SK-N-SH treated with all-trans-retinoic acid at 6 μM for 48 hours (cell line): ENCODE measurements at regions not wholly inside any gene's neighbourhood (a gene's known extent, or its start where the extent isn't known, plus 50 kb on each side); places are given as distances from the start of the nearest gene placed in this dataset.

Experiments used
- ATAC-seq: fragments of 200-7000 bp; cut with Tn5 transposase; 3 replicates; pipeline ENCODE4 v1.9.1; 2020; ENCODE audit warnings: mild to moderate bottlenecking, moderate library complexity
- ARNTL ChIP-seq: fragments of 450-650 bp; formaldehyde crosslinking; IDR thresholded peaks from 2 replicates; pipeline ENCODE4 v1.5.0; 2020; ENCODE audit warnings: low read depth, mild to moderate bottlenecking, moderate library complexity, borderline replicate concordance
- BACH2 ChIP-seq: fragments of 250-450 bp; sonication (Bioruptor Pico); IDR thresholded peaks from 2 replicates; pipeline ENCODE4 v1.9.0; 2021; ENCODE audit warnings: mild to moderate bottlenecking, borderline replicate concordance
- CSDC2 ChIP-seq: fragments of 250-450 bp; sonication (Bioruptor Pico); IDR thresholded peaks from 2 replicates; pipeline ENCODE4 v1.5.0; 2020; ENCODE audit warnings: mild to moderate bottlenecking, moderate library complexity
- CSRNP3 ChIP-seq: fragments of 250-450 bp; sonication (Bioruptor Pico); IDR thresholded peaks from 2 replicates; pipeline ENCODE4 v1.5.1; 2021; ENCODE audit warnings: mild to moderate bottlenecking, moderate library complexity
- ESRRG ChIP-seq: fragments of 250-450 bp; sonication (Bioruptor Pico); IDR thresholded peaks from 2 replicates; pipeline ENCODE4 v1.6.1; 2021; ENCODE audit warnings: mild to moderate bottlenecking
- GLIS3 ChIP-seq: fragments of 250-450 bp; sonication (Bioruptor Pico); IDR thresholded peaks from 2 replicates; pipeline ENCODE4 v1.5.0; 2020; ENCODE audit warnings: mild to moderate bottlenecking, moderate library complexity
- ISL1 ChIP-seq: fragments of 250-450 bp; sonication (Bioruptor Pico); IDR thresholded peaks from 2 replicates; pipeline ENCODE4 v2.1.2; 2022; ENCODE audit warnings: mild to moderate bottlenecking, moderate library complexity
- OSR1 ChIP-seq: fragments of 250-450 bp; sonication (Bioruptor Pico); IDR thresholded peaks from 2 replicates; pipeline ENCODE4 v1.8.0; 2022; ENCODE audit warnings: moderate library complexity, mild to moderate bottlenecking, inconsistent platforms
- PPARA ChIP-seq: fragments of 250-450 bp; sonication (Bioruptor Pico); IDR thresholded peaks from 2 replicates; pipeline ENCODE4 v1.5.0; 2020; ENCODE audit warnings: mild to moderate bottlenecking, borderline replicate concordance
- RARB ChIP-seq: fragments of 250-450 bp; sonication (Bioruptor Pico); IDR thresholded peaks from 2 replicates; pipeline ENCODE4 v1.8.0; 2021; ENCODE audit warnings: mild to moderate bottlenecking, moderate library complexity
- TCF4 ChIP-seq: fragments of 250-450 bp; sonication (Bioruptor Pico); IDR thresholded peaks from 2 replicates; pipeline ENCODE4 v1.8.0; 2021; ENCODE audit warnings: mild to moderate bottlenecking, moderate library complexity, borderline replicate concordance
- TOX ChIP-seq: fragments of 250-450 bp; sonication (Bioruptor Pico); IDR thresholded peaks from 2 replicates; pipeline ENCODE4 v1.8.0; 2021; ENCODE audit warnings: mild to moderate bottlenecking, moderate library complexity, borderline replicate concordance
- ZC3H10 ChIP-seq: fragments of 250-450 bp; sonication (Bioruptor Pico); IDR thresholded peaks from 2 replicates; pipeline ENCODE4 v1.5.1; 2021; ENCODE audit warnings: mild to moderate bottlenecking, moderate library complexity
- ZFP3 ChIP-seq: fragments of 250-450 bp; sonication (Bioruptor Pico); IDR thresholded peaks from 2 replicates; pipeline ENCODE4 v1.5.0; 2020; ENCODE audit warnings: mild to moderate bottlenecking, moderate library complexity
- ZFP30 ChIP-seq: fragments of 450-650 bp; formaldehyde crosslinking; IDR thresholded peaks from 2 replicates; pipeline ENCODE4 v1.5.0; 2022; ENCODE audit warnings: mild to moderate bottlenecking, moderate library complexity
- ZNF565 ChIP-seq: fragments of 450-650 bp; formaldehyde crosslinking; conservative IDR thresholded peaks from 2 replicates; pipeline ENCODE4 v1.5.0; 2020; ENCODE audit warnings: low read depth, mild to moderate bottlenecking, moderate library complexity
- ZNF70 ChIP-seq: fragments of 450-650 bp; formaldehyde crosslinking; IDR thresholded peaks from 2 replicates; pipeline ENCODE4 v1.5.0; 2020; ENCODE audit warnings: mild to moderate bottlenecking, moderate library complexity
- ZNF8 ChIP-seq: fragments of 450-650 bp; formaldehyde crosslinking; IDR thresholded peaks from 2 replicates; pipeline ENCODE4 v1.5.0; 2020; ENCODE audit warnings: mild to moderate bottlenecking, moderate library complexity
- TF ChIP-seq, protein P1 (sequence below): fragments of 250-450 bp; sonication (Bioruptor Pico); IDR thresholded peaks from 2 replicates; pipeline ENCODE4 v1.8.0; 2021; ENCODE audit warnings: low read depth, mild to moderate bottlenecking, moderate library complexity, borderline replicate concordance
- TF ChIP-seq, protein P2 (sequence below): fragments of 250-450 bp; sonication (Bioruptor Pico); IDR thresholded peaks from 2 replicates; pipeline ENCODE4 v1.5.1; 2020; ENCODE audit warnings: low read depth, mild to moderate bottlenecking, moderate library complexity

DNA sequence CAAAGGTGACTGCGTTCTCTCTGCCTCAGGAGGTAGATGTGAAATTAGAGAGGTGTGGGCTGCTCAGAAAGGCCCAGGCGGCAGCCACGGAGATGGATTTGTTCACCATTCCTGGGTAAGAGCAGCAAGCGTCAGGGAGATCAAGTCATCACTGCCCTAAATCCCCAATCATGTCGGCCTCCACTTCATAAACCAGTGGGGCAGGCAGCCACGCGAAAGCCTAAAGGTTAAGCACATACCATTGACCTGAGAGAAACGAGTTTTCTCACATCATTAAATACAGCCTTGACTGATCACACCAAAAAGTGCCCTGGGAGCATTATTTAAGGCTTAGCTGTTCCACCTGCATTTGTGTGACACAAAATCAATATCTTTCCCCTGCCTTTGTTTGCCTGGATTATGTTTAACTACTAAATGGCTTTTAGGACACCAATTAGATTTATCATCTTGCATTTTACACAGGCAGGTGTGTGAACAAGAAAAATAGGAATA lies 50.7 kb upstream of the FOXB1 start:
- no peak for ATAC-seq
- TF ChIP-seq ZC3H10 (CRISPR knock-in tag) (no peak), TOX (no peak)

- TF ChIP-seq RARB (CRISPR knock-in tag) (no peak), TCF4 (no peak), ZNF8 (CRISPR knock-in tag) (no peak), ZNF70 (CRISPR knock-in tag) (no peak), GLIS3 (CRISPR knock-in tag) (no peak), ZFP30 (CRISPR knock-in tag) (no peak), ZC3H10 (CRISPR knock-in tag) (no peak), BACH2 (no peak)
- no peak for ATAC-seq
Measured at GRCh38 chr15:59952960-59953359, 51.2 kb upstream of the FOXB1 start.

- TF ChIP-seq RARB (CRISPR knock-in tag) (no peak), ZC3H10 (CRISPR knock-in tag) (no peak), ESRRG (CRISPR knock-in tag) (no peak), ISL1 (CRISPR knock-in tag) (no peak), CSDC2 (CRISPR knock-in tag) (no peak), GLIS3 (CRISPR knock-in tag) (no peak)
- TF ChIP-seq, all 23 proteins: peak for 0
- ATAC-seq = no peak
Measured at GRCh38 chr15:59950603-59951388, 53.3 kb upstream of the FOXB1 start.

DNA sequence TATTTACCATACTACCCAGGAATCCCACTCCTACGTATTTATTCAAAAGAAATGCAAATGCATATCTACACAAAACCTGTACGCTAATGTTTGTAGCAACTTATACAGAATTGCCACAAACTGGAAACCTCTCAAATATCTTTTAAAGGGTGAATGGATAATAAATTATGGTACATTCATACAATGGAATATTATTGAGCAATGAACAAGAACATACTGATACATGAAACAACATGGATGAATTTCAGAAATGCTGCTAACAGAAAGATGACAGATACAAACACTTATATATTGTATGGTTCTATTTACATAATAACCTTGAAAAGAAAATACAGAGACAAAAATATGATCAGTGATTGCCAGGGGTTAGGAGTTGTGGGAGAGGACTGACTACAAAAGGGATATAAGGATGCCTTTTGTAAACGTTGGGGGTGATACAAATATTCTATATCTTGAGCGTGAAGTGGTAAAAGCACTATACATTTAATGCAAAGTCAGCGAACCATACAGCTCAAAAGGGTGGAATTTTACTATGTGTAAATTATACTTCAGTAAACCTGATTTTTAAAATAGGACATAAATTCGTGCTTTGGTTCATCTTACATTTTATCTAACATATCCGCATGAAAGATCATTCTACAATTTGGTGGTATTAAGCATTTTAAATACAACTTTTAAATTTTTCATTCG lies 55.0 kb upstream of the FOXB1 start:
- TF ChIP-seq, protein P1, sequence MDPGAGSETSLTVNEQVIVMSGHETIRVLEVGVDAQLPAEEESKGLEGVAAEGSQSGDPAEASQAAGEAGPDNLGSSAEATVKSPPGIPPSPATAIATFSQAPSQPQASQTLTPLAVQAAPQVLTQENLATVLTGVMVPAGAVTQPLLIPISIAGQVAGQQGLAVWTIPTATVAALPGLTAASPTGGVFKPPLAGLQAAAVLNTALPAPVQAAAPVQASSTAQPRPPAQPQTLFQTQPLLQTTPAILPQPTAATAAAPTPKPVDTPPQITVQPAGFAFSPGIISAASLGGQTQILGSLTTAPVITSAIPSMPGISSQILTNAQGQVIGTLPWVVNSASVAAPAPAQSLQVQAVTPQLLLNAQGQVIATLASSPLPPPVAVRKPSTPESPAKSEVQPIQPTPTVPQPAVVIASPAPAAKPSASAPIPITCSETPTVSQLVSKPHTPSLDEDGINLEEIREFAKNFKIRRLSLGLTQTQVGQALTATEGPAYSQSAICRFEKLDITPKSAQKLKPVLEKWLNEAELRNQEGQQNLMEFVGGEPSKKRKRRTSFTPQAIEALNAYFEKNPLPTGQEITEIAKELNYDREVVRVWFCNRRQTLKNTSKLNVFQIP (CRISPR knock-in tag) = no peak
- TF ChIP-seq, protein P2, sequence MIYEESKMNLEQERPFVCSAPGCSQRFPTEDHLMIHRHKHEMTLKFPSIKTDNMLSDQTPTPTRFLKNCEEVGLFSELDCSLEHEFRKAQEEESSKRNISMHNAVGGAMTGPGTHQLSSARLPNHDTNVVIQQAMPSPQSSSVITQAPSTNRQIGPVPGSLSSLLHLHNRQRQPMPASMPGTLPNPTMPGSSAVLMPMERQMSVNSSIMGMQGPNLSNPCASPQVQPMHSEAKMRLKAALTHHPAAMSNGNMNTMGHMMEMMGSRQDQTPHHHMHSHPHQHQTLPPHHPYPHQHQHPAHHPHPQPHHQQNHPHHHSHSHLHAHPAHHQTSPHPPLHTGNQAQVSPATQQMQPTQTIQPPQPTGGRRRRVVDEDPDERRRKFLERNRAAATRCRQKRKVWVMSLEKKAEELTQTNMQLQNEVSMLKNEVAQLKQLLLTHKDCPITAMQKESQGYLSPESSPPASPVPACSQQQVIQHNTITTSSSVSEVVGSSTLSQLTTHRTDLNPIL = no peak
- TF ChIP-seq ISL1 (CRISPR knock-in tag) = no peak
- TF ChIP-seq ESRRG (CRISPR knock-in tag) = no peak
- TF ChIP-seq ZNF8 (CRISPR knock-in tag) = no peak
- no peak for TF ChIP-seq ZNF565
- no peak for TF ChIP-seq ZNF70 (CRISPR knock-in tag)
- no peak for TF ChIP-seq GLIS3 (CRISPR knock-in tag)
- TF ChIP-seq TOX = no peak
- TF ChIP-seq CSDC2 (CRISPR knock-in tag) = no peak
- TF ChIP-seq PPARA (CRISPR knock-in tag) = no peak
- TF ChIP-seq ARNTL (CRISPR knock-in tag) = no peak
- no peak for TF ChIP-seq CSRNP3 (CRISPR knock-in tag)
- no peak for TF ChIP-seq OSR1
- no peak for TF ChIP-seq ZFP3 (CRISPR knock-in tag)
- ATAC-seq = no peak

DNA sequence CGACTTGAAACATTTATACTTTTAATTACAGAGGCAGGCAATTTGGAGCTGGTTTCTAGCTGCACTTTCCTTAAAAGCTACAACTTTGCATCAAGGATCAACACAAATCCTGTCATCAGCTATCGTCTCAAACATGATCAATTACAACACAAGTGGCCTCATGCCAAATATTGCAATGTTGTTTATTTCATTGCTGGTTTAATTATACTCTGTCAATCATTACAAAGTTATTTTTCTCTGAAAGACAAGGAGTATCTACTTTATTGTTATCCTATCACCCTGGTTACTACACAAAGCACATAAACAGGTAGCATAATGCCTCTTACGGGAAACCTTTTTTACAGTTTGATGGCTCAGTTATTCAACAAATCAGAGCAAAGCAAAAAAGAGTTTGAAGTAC lies 58.0 kb upstream of the FOXB1 start:
- no peak for ATAC-seq
- TF ChIP-seq, protein P2 = no peak
- TF ChIP-seq CSRNP3 (CRISPR knock-in tag) (no peak), ESRRG (CRISPR knock-in tag) (no peak), ZNF565 (no peak), ISL1 (CRISPR knock-in tag) (no peak), ZFP3 (CRISPR knock-in tag) (no peak), CSDC2 (CRISPR knock-in tag) (no peak), ARNTL (CRISPR knock-in tag) (no peak), BACH2 (no peak), ZFP30 (CRISPR knock-in tag) (no peak), ZC3H10 (CRISPR knock-in tag) (no peak), TOX (no peak)
- TF ChIP-seq, protein P1 (CRISPR knock-in tag) = no peak
